Loucy (cell line): ENCODE measurements at regions not wholly inside any gene's neighbourhood (a gene's known extent, or its start where the extent isn't known, plus 50 kb on each side); places are given as distances from the start of the nearest gene placed in this dataset.

Experiments used
- CTCF ChIP-seq: fragments of 200-600 bp; sonication (generic); conservative IDR thresholded peaks from 2 replicates; pipeline ENCODE4 v1.5.1; 2014; ENCODE audit warnings: mild to moderate bottlenecking, antibody characterized with exemption, low read length
- EZH2phosphoT487 ChIP-seq: fragments of 200-600 bp; IDR thresholded peaks from 2 replicates; pipeline ENCODE4 v1.6.1; 2018; ENCODE audit warnings: antibody characterized with exemption, mild to moderate bottlenecking, moderate library complexity, borderline replicate concordance

GRCh38 chr12:58502226-58502625, 418.1 kb downstream of the LRIG3 start:
- TF ChIP-seq CTCF = no peak
- no peak for TF ChIP-seq EZH2phosphoT487
